EL (cell line): ENCODE measurements at regions not wholly inside any gene's neighbourhood (a gene's known extent, or its start where the extent isn't known, plus 50 kb on each side); places are given as distances from the start of the nearest gene placed in this dataset.
A peak's percentile ranks its signal among the peaks of the same experiment; 100 is the strongest.
"Not testable (repeated sequence)": the region's sequence is repeated elsewhere in the genome, so short reads cannot be mapped to it uniquely, and the experiment has no call there.

Source experiments
- DNase-seq: peaks from one replicate; pipeline ENCODE4 v3.0.0-alpha.2; 2016

- DNase-seq: no peak
Measured at GRCh38 chrY:8151561-8151960, 1185.7 kb upstream of the TSPY4 start.

- no peak for DNase-seq
Measured at GRCh38 chrY:8128578-8128977, 1208.7 kb upstream of the TSPY4 start.

GRCh38 chrY:8125907-8126571, 1211.2 kb upstream of the TSPY4 start:
- no peak for DNase-seq

- no peak for DNase-seq
Measured at GRCh38 chrY:8121825-8122224, 1210.3 kb upstream of the AMELY start.

GRCh38 chrY:8094429-8094828, 1182.9 kb upstream of the AMELY start:
- no peak for DNase-seq

GRCh38 chrY:8092926-8093325, 1181.4 kb upstream of the AMELY start:
- DNase-seq: no peak

GRCh38 chrY:8085925-8086324, 1174.4 kb upstream of the AMELY start:
- DNase-seq: no peak

- no peak for DNase-seq
Measured at GRCh38 chrY:8084192-8084591, 1172.6 kb upstream of the AMELY start.

- no peak for DNase-seq
Measured at GRCh38 chrY:8081151-8081550, 1169.6 kb upstream of the AMELY start.

GRCh38 chrY:8065220-8065619, 1153.7 kb upstream of the AMELY start:
- DNase-seq: no peak

GRCh38 chrY:8064500-8064899, 1152.9 kb upstream of the AMELY start:
- no peak for DNase-seq

- no peak for DNase-seq
Measured at GRCh38 chrY:8063973-8064372, 1152.4 kb upstream of the AMELY start.

- no peak for DNase-seq
Measured at GRCh38 chrY:8058613-8059012, 1147.1 kb upstream of the AMELY start.

- no peak for DNase-seq
Measured at GRCh38 chrY:8051340-8051739, 1139.8 kb upstream of the AMELY start.

GRCh38 chrY:8041238-8041637, 1129.7 kb upstream of the AMELY start:
- no peak for DNase-seq

- no peak for DNase-seq
Measured at GRCh38 chrY:8036563-8036962, 1125.0 kb upstream of the AMELY start.

- DNase-seq: no peak
Measured at GRCh38 chrY:8035653-8036052, 1124.1 kb upstream of the AMELY start.

GRCh38 chrY:8034673-8035072, 1123.1 kb upstream of the AMELY start:
- DNase-seq: no peak

- DNase-seq: peak; percentile 2
Measured at GRCh38 chrY:8033200-8033599, 1121.6 kb upstream of the AMELY start.

- DNase-seq: no peak
Measured at GRCh38 chrY:8020540-8020939, 1109.0 kb upstream of the AMELY start.

GRCh38 chrY:8011515-8011914, 1100.0 kb upstream of the AMELY start:
- no peak for DNase-seq

GRCh38 chrY:8004196-8004595, 1092.6 kb upstream of the AMELY start:
- DNase-seq: peak; percentile 17

- DNase-seq: no peak
Measured at GRCh38 chrY:7996726-7997125, 1085.2 kb upstream of the AMELY start.

- not testable (repeated sequence) for DNase-seq
Measured at GRCh38 chrY:7994781-7995180, 1083.2 kb upstream of the AMELY start.

GRCh38 chrY:7979770-7980169, 1068.2 kb upstream of the AMELY start:
- no peak for DNase-seq

- no peak for DNase-seq
Measured at GRCh38 chrY:7977301-7977700, 1065.7 kb upstream of the AMELY start.
